GM12878 (cell line): ENCODE measurements at regions not wholly inside any gene's neighbourhood (a gene's known extent, or its start where the extent isn't known, plus 50 kb on each side); places are given as distances from the start of the nearest gene placed in this dataset.

Source experiments
- ATAC-seq: fragments of 200-7000 bp; cut with Tn5 transposase; 3 replicates; pipeline ENCODE4 v1.9.1; 2020; ENCODE audit warnings: mild to moderate bottlenecking, moderate library complexity
- BruUV-seq: library from RNA; stranded (reverse); fragments of 400-500 nt; replicated peaks from 2 replicates; lab custom pipeline; 2021; lab: Mats Ljungman, UMichigan
- CTCF ChIA-PET: fragments of 300-600 bp; sonication (Branson Sonifier 250); formaldehyde crosslinking; extraction: SDS; loops from one replicate; lab custom pipeline; 2021; ENCODE audit warnings: inconsistent platforms; lab: Yijun Ruan, JAX
- POLR2A ChIA-PET: fragments of 350-600 bp; formaldehyde crosslinking; extraction: SDS; loops from one replicate; lab custom pipeline; 2021; ENCODE audit warnings: inconsistent platforms; lab: Charles Lee
- RAD21 ChIA-PET: fragments of 300-600 bp; sonication (Branson Sonifier 250); formaldehyde crosslinking; loops from one replicate; lab custom pipeline; 2023; ENCODE audit warnings: antibody characterized with exemption; ENCODE audit not compliant: unreplicated experiment; lab: Charles Lee
- SMC1A ChIA-PET: fragments of 300-600 bp; sonication (Branson Sonifier 250); formaldehyde crosslinking; loops from one replicate; lab custom pipeline; 2023; ENCODE audit not compliant: unreplicated experiment, uncharacterized antibody; lab: Charles Lee
- DNase-seq: peaks from one replicate; pipeline ENCODE4 v3.0.0-alpha.2; 2011; ENCODE audit warnings: low read depth, low spot score
- FAIRE-seq: peaks from 3 replicates; lab custom pipeline; 2011; peaks lifted over from hg19 to GRCh38; lab: Jason Lieb, UNC
- H2AFZ ChIP-seq: 2 replicates; pipeline ENCODE4 v1.6.0; 2011; ENCODE audit warnings: low read depth, low read length, control low read depth; ENCODE audit not compliant: control insufficient read depth
- H3K27ac ChIP-seq: 2 replicates; pipeline ENCODE4 v1.5.1; 2011; ENCODE audit warnings: control low read depth; ENCODE audit not compliant: control insufficient read depth, insufficient read depth
- H3K27me3 ChIP-seq, 2 experiments: replicated peaks in 1 of 2; 2 replicates each; pipeline versions ENCODE4 v1.6.0 to v1.6.1; 2011; ENCODE audit warnings: low read length in 1 of 2; ENCODE audit not compliant: control insufficient read depth in 2 of 2, insufficient read depth in 2 of 2
- H3K36me3 ChIP-seq, 2 experiments: 2 replicates each; pipeline ENCODE4 v1.5.1; 2011; ENCODE audit warnings: low read length in 1 of 2; ENCODE audit not compliant: control insufficient read depth in 2 of 2, insufficient read depth in 2 of 2
- H3K4me1 ChIP-seq: 2 replicates; pipeline ENCODE4 v1.6.1; 2011; ENCODE audit warnings: mild to moderate bottlenecking, low read length, moderate library complexity, mixed read lengths; ENCODE audit not compliant: control insufficient read depth, insufficient read depth
- H3K4me2 ChIP-seq: 2 replicates; pipeline ENCODE4 v1.6.0; 2011; ENCODE audit warnings: control low read depth; ENCODE audit not compliant: control insufficient read depth, insufficient read depth
- H3K4me3 ChIP-seq: fragments of 200-600 bp; sonication (generic); 2 replicates; pipeline ENCODE4 v1.5.1; 2016
- H3K79me2 ChIP-seq: 2 replicates; pipeline ENCODE4 v1.6.0; 2011; ENCODE audit warnings: low read length; ENCODE audit not compliant: control insufficient read depth, insufficient read depth
- H3K9ac ChIP-seq: 2 replicates; pipeline ENCODE4 v1.8.0; 2011; ENCODE audit warnings: low read length, control low read depth, mixed read lengths; ENCODE audit not compliant: control insufficient read depth, insufficient read depth
- H3K9me3 ChIP-seq: replicated peaks from 3 replicates; pipeline ENCODE4 v1.5.1; 2011; ENCODE audit warnings: mild to moderate bottlenecking, low read length; ENCODE audit not compliant: control insufficient read depth, insufficient read depth
- H4K20me1 ChIP-seq: 2 replicates; pipeline ENCODE4 v1.6.0; 2011; ENCODE audit not compliant: control insufficient read depth, insufficient read depth
- CHD4 ChIP-seq: fragments of 200-600 bp; sonication (generic); IDR thresholded peaks from 2 replicates; pipeline ENCODE4 v1.6.1; 2016; ENCODE audit warnings: mild to moderate bottlenecking
- MTA2 ChIP-seq: fragments of 450-650 bp; IDR thresholded peaks from 2 replicates; pipeline ENCODE4 v1.6.1; 2016; ENCODE audit warnings: low read depth, mild to moderate bottlenecking, moderate library complexity
- NR2C1 ChIP-seq: fragments of 450-650 bp; IDR thresholded peaks from 2 replicates; pipeline ENCODE4 v1.6.1; 2017; ENCODE audit warnings: antibody characterized with exemption, mild to moderate bottlenecking, moderate library complexity
- PML ChIP-seq: IDR thresholded peaks from 2 replicates; pipeline ENCODE4 v1.6.1; 2012; ENCODE audit warnings: low read length, inconsistent platforms
- POLR2A ChIP-seq: IDR thresholded peaks from 2 replicates; pipeline ENCODE4 v1.6.1; 2011; ENCODE audit warnings: low read depth, mild to moderate bottlenecking, low read length
- SIX5 ChIP-seq: IDR thresholded peaks from 2 replicates; pipeline ENCODE4 v1.6.1; 2011; ENCODE audit warnings: mild to moderate bottlenecking, low read depth, low read length, moderate library complexity; ENCODE audit not compliant: severe bottlenecking
- WGBS: methylation state at CpG from one replicate; pipeline ENCODE4 v1.1.6; 2016; ENCODE audit warnings: low lambda C conversion rate; ENCODE audit not compliant: insufficient replicate concordance, insufficient coverage; ENCODE audit errors: missing lambda C conversion rate; 5-methylcytosine and 5-hydroxymethylcytosine counted together
- in situ Hi-C: fragments of 300-500 bp; cut with MboI; formaldehyde crosslinking; loops from 9 replicates; pipeline ENCODE4 v1.14.3; 2018; ENCODE audit warnings: mixed read lengths
- intact Hi-C: fragments of 100-400 bp; cut with micrococcal nuclease; formaldehyde crosslinking; loops from one replicate; pipeline ENCODE4 v1.14.2; 2022; ENCODE audit not compliant: unreplicated experiment
- TF ChIP-seq, protein P1 (sequence below): IDR thresholded peaks from 2 replicates; pipeline ENCODE4 v1.6.1; 2012; ENCODE audit warnings: low read depth, low read length, improper control_type of control experiment
- TF ChIP-seq, protein P2 (sequence below): fragments of 450-650 bp; IDR thresholded peaks from 2 replicates; pipeline ENCODE4 v1.6.1; 2017; ENCODE audit warnings: borderline replicate concordance
- TF ChIP-seq, protein P3 (sequence below): IDR thresholded peaks from 2 replicates; pipeline ENCODE4 v1.6.1; 2012; ENCODE audit warnings: low read length, inconsistent platforms

DNA sequence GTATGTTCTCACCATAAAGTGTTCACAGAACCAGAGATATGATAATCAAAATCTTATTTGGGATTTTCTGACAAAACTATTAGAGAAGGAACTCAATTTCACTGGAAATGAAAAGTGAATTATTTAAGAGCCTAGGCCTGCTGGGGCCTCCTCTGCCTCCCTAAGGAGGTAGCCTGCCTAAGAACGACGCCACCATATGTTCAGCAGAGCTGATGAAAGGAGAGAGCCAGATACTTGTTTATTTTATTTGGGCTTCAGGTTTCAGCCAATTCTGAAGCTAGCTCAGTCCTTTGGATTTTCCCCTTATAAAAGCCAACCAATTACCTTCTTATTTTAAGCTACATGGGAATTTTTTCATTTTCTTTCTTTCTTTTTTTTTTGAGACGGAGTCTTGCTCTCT lies 433.1 kb upstream of the MAP2 start:
- TF ChIP-seq, protein P1, sequence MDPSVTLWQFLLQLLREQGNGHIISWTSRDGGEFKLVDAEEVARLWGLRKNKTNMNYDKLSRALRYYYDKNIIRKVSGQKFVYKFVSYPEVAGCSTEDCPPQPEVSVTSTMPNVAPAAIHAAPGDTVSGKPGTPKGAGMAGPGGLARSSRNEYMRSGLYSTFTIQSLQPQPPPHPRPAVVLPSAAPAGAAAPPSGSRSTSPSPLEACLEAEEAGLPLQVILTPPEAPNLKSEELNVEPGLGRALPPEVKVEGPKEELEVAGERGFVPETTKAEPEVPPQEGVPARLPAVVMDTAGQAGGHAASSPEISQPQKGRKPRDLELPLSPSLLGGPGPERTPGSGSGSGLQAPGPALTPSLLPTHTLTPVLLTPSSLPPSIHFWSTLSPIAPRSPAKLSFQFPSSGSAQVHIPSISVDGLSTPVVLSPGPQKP, result no peak
- no peak for TF ChIP-seq NR2C1
- RAD21 ChIA-PET, result no interaction called here
- 84% methylated on average over 3 of the region's 3 CpGs for WGBS
- H3K79me2 ChIP-seq, result no peaks in the 10 kb centered on the region
- H3K9ac ChIP-seq, result no peak overlapping the region
- no peak overlapping the region for H3K27ac ChIP-seq
- H2AFZ ChIP-seq, result no peak overlapping the region
- ATAC-seq (no peak), DNase-seq (no peak), FAIRE-seq (no peak)
- CTCF ChIA-PET, result no interaction called here
- no peaks in the 10 kb centered on the region for H3K27me3 ChIP-seq
- no peaks in the 10 kb centered on the region for H4K20me1 ChIP-seq
- H3K4me3 ChIP-seq, result no peak overlapping the region
- H3K4me1 ChIP-seq, result no peaks in the 10 kb centered on the region
- no peaks in the 10 kb centered on the region for H3K36me3 ChIP-seq
- no peaks in the 10 kb centered on the region for H3K9me3 ChIP-seq
- in situ Hi-C loops (no loop called here), intact Hi-C loops (no loop called here)
- POLR2A ChIA-PET, result no interaction called here
- SMC1A ChIA-PET, result no interaction called here
- BruUV-seq, result no TSS peak
- H3K4me2 ChIP-seq, result no peak overlapping the region

DNA sequence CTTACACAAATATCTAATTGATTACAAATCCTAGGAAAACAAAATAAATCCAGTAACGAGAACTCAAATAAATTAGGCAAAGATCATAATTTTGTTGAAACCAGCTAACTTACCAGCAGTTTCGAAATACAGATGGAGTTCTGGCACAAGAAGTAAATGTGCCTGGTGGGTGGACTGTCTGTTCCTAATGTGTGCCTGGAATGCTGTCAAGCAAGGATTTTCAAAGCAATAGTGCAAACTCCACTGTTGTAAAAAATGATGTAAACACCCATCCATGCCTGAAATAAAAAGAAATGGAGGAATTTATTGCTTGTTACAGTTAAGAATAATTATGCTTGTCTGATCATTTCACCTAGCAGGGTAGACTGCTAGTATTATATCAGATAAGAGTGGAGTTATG lies 423.9 kb upstream of the MAP2 start:
- POLR2A ChIA-PET, result no interaction called here

More for the DNA sequence above, 423.9 kb upstream of the MAP2 start:
- BruUV-seq, result no TSS peak
- H3K4me3 ChIP-seq, result no peak overlapping the region
- SMC1A ChIA-PET, result no interaction called here
- WGBS, result 0% methylated on average over 2 of the region's 2 CpGs
- no peak for FAIRE-seq
- no peaks in the 10 kb centered on the region for H4K20me1 ChIP-seq
- H3K36me3 ChIP-seq, result no peaks in the 10 kb centered on the region
- H3K79me2 ChIP-seq, result no peaks in the 10 kb centered on the region
- no peaks in the 10 kb centered on the region for H3K27me3 ChIP-seq
- no peaks in the 10 kb centered on the region for H3K4me1 ChIP-seq
- intact Hi-C loops, result no loop called here
- ATAC-seq, result no peak
- H3K27ac ChIP-seq, result no peak overlapping the region
- in situ Hi-C loops, result no loop called here
- no peak for DNase-seq
- no peaks in the 10 kb centered on the region for H3K9me3 ChIP-seq
- TF ChIP-seq CHD4, result no peak
- TF ChIP-seq, protein P2, sequence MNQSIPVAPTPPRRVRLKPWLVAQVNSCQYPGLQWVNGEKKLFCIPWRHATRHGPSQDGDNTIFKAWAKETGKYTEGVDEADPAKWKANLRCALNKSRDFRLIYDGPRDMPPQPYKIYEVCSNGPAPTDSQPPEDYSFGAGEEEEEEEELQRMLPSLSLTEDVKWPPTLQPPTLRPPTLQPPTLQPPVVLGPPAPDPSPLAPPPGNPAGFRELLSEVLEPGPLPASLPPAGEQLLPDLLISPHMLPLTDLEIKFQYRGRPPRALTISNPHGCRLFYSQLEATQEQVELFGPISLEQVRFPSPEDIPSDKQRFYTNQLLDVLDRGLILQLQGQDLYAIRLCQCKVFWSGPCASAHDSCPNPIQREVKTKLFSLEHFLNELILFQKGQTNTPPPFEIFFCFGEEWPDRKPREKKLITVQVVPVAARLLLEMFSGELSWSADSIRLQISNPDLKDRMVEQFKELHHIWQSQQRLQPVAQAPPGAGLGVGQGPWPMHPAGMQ, result no peak
- TF ChIP-seq POLR2A, result no peak
- TF ChIP-seq, protein P3, sequence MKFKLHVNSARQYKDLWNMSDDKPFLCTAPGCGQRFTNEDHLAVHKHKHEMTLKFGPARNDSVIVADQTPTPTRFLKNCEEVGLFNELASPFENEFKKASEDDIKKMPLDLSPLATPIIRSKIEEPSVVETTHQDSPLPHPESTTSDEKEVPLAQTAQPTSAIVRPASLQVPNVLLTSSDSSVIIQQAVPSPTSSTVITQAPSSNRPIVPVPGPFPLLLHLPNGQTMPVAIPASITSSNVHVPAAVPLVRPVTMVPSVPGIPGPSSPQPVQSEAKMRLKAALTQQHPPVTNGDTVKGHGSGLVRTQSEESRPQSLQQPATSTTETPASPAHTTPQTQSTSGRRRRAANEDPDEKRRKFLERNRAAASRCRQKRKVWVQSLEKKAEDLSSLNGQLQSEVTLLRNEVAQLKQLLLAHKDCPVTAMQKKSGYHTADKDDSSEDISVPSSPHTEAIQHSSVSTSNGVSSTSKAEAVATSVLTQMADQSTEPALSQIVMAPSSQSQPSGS, result no peak
- no peak for TF ChIP-seq SIX5
- no peak for TF ChIP-seq PML
- TF ChIP-seq MTA2, result no peak
- no peak overlapping the region for H2AFZ ChIP-seq
- CTCF ChIA-PET, result interaction anchor here (0.6 kb wide), 1 partner anchor 312 kb away, joined by 3 read pairs; no protein-coding TSS in a partner anchor
- no peak overlapping the region for H3K9ac ChIP-seq
- no peak overlapping the region for H3K4me2 ChIP-seq
- RAD21 ChIA-PET, result no interaction called here
